Transverse colon (tissue), 4 donors: ENCODE measurements at regions not wholly inside any gene's neighbourhood (a gene's known extent, or its start where the extent isn't known, plus 50 kb on each side); places are given as distances from the start of the nearest gene placed in this dataset.
A peak's percentile ranks its signal among the peaks of the same experiment; 100 is the strongest.

ENCODE experiments used
- DNase-seq: peaks from one replicate; pipeline ENCODE4 v3.0.0-alpha.2; 2019
- H3K27ac ChIP-seq, 4 donors: fragments of 200-600 bp; sonication (generic); 2 replicates each; pipeline ENCODE4 v1.5.1; 2016 to 2018; ENCODE audit warnings: inconsistent platforms in 4 of 4
- H3K27me3 ChIP-seq: fragments of 200-600 bp; sonication (generic); 2 replicates; pipeline ENCODE4 v1.5.1; 2017; ENCODE audit warnings: inconsistent platforms
- H3K36me3 ChIP-seq, 4 donors: fragments of 200-600 bp; sonication (generic); 2 replicates each; pipeline ENCODE4 v1.5.1; 2017 to 2019; ENCODE audit warnings: inconsistent platforms in 4 of 4
- H3K4me1 ChIP-seq, 4 donors: fragments of 200-600 bp; sonication (generic); 2 replicates each; pipeline ENCODE4 v1.5.1; 2017 to 2020; ENCODE audit warnings: inconsistent platforms in 4 of 4
- H3K4me3 ChIP-seq, 4 donors: fragments of 200-600 bp; sonication (generic); 1 replicate in 1 of 4; 2 replicates in 3 of 4; pipeline versions ENCODE4 v1.5.1 to v1.6.1; 2017 to 2019; ENCODE audit warnings: inconsistent platforms in 4 of 4
- H3K9me3 ChIP-seq, 2 donors: fragments of 200-600 bp; sonication (generic); 2 replicates each; pipeline ENCODE4 v1.5.1; 2017 to 2019; ENCODE audit warnings: inconsistent platforms in 2 of 2
- EP300 ChIP-seq: sonication (generic); formaldehyde crosslinking; IDR thresholded peaks from one replicate; pipeline ENCODE4 v1.6.1; 2017; ENCODE audit warnings: antibody characterized with exemption, low read depth
- POLR2A ChIP-seq: fragments of 450-650 bp; IDR thresholded peaks from one replicate; pipeline ENCODE4 v1.6.1; 2016; ENCODE audit warnings: antibody characterized with exemption, mild to moderate bottlenecking, moderate library complexity
- POLR2AphosphoS5 ChIP-seq, 3 donors: sonication (generic); formaldehyde crosslinking; IDR thresholded peaks; one replicate each; pipeline ENCODE4 v1.6.1; 2016; ENCODE audit warnings: antibody characterized with exemption in 3 of 3
- WGBS, 2 donors: methylation state at CpG; one replicate each; pipeline ENCODE4 v1.1.5; 2018; ENCODE audit warnings: low coverage in 1 of 2; 5-methylcytosine and 5-hydroxymethylcytosine counted together
- in situ Hi-C, 4 donors: fragments of 200-750 bp; cut with MboI; loops; one replicate each; pipeline versions ENCODE4 v1.15.0 to v1.15.1; 2017; ENCODE audit warnings: low sequenced_read_pairs in 3 of 4, low pct_ligation_motif_present in 1 of 4, low pct_unique_long_range_greater_than_20kb in 1 of 4
- intact Hi-C: fragments of 100-400 bp; cut with DNase I; formaldehyde crosslinking; loops from one replicate; pipeline ENCODE4 v1.15.1; 2023; ENCODE audit warnings: low total_unique reads
- TF ChIP-seq, protein P1 (sequence below), 5 experiments: fragments of 200-600 bp in 3 of 5; fragments of 450-650 bp in 2 of 5; sonication (generic) in 3 of 5; IDR thresholded peaks; 1 replicate in 2 of 5; 2 replicates in 3 of 5; pipeline ENCODE4 v1.5.1; 2016 to 2017; ENCODE audit warnings: antibody characterized with exemption in 5 of 5, inconsistent platforms in 3 of 5, mild to moderate bottlenecking in 2 of 5, moderate library complexity in 1 of 5

DNA sequence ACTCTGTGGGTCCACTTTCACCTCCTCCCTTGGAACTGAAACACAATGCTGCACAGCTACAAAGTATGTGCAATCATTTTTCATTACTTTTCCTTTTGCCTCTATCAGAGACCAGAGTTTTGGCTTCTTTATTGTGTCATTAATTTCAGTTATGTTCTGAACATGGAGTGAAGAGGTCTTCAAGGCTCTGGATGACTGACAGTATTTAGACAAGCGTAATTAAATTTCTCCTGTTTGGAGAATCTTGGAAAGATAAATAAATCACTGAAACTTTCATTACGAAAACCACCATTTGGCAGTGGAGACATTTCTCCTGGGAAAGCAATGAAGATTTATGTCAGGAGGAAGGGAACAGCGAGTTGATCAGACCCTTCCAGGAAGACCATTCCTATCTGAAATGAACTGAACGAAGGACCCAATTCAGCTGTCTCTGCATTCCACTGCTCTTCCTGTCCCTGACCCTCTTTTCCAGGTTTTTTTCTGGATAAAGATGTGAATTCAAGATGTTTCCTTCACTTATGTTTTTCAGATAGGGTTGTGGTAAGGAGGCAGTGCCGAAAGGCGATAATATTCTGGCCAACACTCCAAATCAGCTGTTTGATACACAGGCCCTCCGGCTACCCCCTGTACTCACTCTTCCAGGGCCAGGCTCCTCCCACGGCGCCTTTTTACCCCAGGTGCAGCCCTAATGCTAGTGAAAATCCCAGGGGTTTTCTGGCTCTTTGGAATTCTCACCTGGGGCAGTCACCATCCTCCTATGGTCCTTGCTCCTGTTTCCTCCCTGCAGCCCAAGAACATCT lies 77.2 kb upstream of the OSMR start:
- Histone ChIP-seq H3K27me3 (no peaks in the 10 kb centered on the region), H3K36me3 (no peaks in the 10 kb centered on the region), H3K27ac (no peak overlapping the region), H3K4me1 (no peaks in the 10 kb centered on the region), H3K9me3 (no peaks in the 10 kb centered on the region), H3K4me3 (no peak overlapping the region)
- intact Hi-C loops (no loop called here), in situ Hi-C loops (no loop called here)
- TF ChIP-seq, protein P1, sequence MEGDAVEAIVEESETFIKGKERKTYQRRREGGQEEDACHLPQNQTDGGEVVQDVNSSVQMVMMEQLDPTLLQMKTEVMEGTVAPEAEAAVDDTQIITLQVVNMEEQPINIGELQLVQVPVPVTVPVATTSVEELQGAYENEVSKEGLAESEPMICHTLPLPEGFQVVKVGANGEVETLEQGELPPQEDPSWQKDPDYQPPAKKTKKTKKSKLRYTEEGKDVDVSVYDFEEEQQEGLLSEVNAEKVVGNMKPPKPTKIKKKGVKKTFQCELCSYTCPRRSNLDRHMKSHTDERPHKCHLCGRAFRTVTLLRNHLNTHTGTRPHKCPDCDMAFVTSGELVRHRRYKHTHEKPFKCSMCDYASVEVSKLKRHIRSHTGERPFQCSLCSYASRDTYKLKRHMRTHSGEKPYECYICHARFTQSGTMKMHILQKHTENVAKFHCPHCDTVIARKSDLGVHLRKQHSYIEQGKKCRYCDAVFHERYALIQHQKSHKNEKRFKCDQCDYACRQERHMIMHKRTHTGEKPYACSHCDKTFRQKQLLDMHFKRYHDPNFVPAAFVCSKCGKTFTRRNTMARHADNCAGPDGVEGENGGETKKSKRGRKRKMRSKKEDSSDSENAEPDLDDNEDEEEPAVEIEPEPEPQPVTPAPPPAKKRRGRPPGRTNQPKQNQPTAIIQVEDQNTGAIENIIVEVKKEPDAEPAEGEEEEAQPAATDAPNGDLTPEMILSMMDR (IDR thresholded peaks at IDR 0.05): no peak
- no peak for TF ChIP-seq POLR2AphosphoS5 (IDR thresholded peaks at IDR 0.05)
- no peak for TF ChIP-seq EP300
- TF ChIP-seq POLR2A: no peak
- 61 to 68% methylated on average over 3 to 9 of the region's 9 CpGs for WGBS, 2 donors
- DNase-seq: no peak

DNA sequence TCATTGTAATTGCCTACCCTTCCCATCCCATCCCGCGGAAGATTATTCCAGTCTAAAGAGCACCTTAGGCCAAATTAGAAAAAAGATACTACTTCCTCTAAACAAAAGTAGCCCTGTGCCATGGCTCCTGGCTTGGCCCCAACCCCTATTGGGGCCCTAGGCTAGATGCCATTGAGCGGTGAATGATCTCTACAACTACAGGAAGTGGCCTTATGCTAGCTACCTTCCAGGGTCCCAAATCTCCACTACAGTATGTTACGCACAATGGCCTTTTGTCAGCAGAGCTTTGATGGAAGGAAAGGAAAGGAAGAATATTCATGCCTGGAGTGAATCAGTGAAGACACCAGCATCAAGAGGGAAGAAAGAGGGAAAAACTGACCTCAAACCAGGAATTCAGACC lies 73.3 kb upstream of the OSMR start:
- no peaks in the 10 kb centered on the region for H3K36me3 ChIP-seq
- no peaks in the 10 kb centered on the region for H3K27me3 ChIP-seq
- no peak overlapping the region for H3K27ac ChIP-seq
- H3K4me3 ChIP-seq: no peak overlapping the region
- 83 to 100% methylated on average over 1 to 4 of the region's 4 CpGs for WGBS, 2 donors
- in situ Hi-C loops (no loop called here), intact Hi-C loops (no loop called here)
- DNase-seq: no peak
- H3K4me1 ChIP-seq: no peaks in the 10 kb centered on the region
- TF ChIP-seq, protein P1 (IDR thresholded peaks at IDR 0.05): no peak
- no peak for TF ChIP-seq POLR2AphosphoS5 (IDR thresholded peaks at IDR 0.05)
- no peak for TF ChIP-seq POLR2A
- TF ChIP-seq EP300: no peak
- no peaks in the 10 kb centered on the region for H3K9me3 ChIP-seq

DNA sequence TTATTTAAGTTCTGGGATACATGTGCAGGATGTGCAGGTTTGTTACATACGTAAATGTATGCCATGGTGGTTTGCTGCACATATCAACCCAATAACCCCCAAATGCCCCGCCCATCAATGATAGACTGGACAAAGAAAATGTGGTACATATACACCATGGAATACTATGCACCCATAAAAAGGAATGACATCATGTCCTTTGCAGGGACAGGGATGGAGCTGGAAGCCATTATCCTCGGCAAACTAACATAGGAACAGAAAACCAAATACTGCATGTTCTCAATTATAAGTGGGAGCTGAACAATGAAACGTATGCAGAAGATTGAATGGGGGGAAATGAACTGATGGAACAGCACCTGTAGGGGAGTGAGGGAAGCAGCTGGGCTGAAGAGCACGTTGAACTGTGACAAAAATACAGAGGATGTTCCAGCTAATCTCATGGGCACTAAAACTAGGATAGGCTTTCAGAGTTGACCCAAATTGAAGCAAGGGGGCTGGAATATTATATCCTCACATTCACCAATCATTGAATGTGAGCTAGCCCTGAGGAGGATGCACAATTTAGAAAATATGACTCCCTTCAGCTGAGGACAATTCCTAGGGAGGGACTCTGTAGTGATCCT lies 70.5 kb upstream of the OSMR start:
- no peak for DNase-seq
- no peaks in the 10 kb centered on the region for H3K36me3 ChIP-seq
- TF ChIP-seq, protein P1 (IDR thresholded peaks at IDR 0.05): no peak
- TF ChIP-seq EP300 (no peak), POLR2AphosphoS5 (IDR thresholded peaks at IDR 0.05) (no peak), POLR2A (no peak)
- H3K4me3 ChIP-seq: no peak overlapping the region
- intact Hi-C loops (no loop called here), in situ Hi-C loops (no loop called here)
- no peak overlapping the region for H3K27ac ChIP-seq
- 67 to 81% methylated on average over 3 to 5 of the region's 5 CpGs for WGBS, 2 donors
- no peaks in the 10 kb centered on the region for H3K4me1 ChIP-seq
- no peaks in the 10 kb centered on the region for H3K27me3 ChIP-seq
- no peaks in the 10 kb centered on the region for H3K9me3 ChIP-seq

DNA sequence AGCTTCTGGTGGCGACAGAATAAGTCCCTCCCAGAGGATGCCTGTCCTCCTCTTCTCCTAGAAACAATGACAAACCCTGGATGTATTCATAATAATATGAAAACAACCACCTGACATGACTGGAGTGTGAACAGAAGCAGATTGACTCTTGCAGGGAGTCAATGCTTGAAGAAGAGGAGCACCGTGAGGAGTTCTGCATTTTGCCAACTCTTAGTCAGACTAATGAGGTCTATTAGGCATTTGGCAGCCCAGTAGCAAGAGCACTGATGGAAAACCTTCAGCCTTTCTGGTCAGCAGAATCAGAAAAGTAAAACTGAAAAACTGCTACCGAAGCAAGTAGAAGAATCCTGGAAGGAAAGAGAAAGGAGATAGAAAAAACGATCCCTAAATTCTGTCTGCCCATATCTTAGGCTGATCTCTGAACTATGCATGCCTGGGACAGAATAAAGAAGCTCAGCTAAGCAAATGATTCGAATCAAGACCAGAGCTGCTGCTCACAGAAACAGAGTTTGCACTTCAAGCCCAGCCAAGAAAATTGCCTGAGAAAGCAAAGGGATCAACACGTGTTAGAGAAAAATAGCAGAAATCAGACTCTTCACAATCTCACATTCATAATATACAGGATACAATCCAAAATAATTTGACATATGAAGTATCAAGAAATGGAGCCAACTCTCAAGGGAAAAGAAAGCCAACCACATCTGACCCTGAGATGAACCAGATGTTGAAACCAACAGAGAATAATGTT lies 69.5 kb upstream of the OSMR start:
- 57 to 58% methylated on average over 6 of the region's 6 CpGs for whole genome bisulfite sequencing, 2 donors
- in situ Hi-C loops (no loop called here), intact Hi-C loops (no loop called here)

More for the DNA sequence above, 69.5 kb upstream of the OSMR start:
- Histone ChIP-seq H3K9me3 (no peaks in the 10 kb centered on the region), H3K4me3 (no peak overlapping the region), H3K27me3 (no peaks in the 10 kb centered on the region), H3K36me3 (no peaks in the 10 kb centered on the region), H3K27ac (peak overlapping the region in 2 of 4 donors; percentile 10 to 19), H3K4me1 (no peaks in the 10 kb centered on the region)
- TF ChIP-seq, protein P1 (IDR thresholded peaks at IDR 0.05): no peak
- TF ChIP-seq EP300 (no peak), POLR2A (no peak), POLR2AphosphoS5 (IDR thresholded peaks at IDR 0.05) (no peak)
- DNase-seq: no peak
